ENCODE measurements at regions not wholly inside any gene's neighbourhood (a gene's known extent, or its start where the extent isn't known, plus 50 kb on each side); places are given as distances from the start of the nearest gene placed in this dataset.

- no peak for DNase-seq
These were observed 62.6 kb downstream of the MIS18A start for GRCh38 chr21:32216293-32216692.

- DNase-seq = no peak
These were observed 63.6 kb downstream of the MIS18A start for GRCh38 chr21:32215306-32215685.

GRCh38 chr21:32214654-32215305 lies 64.1 kb downstream of the MIS18A start:
- no peak for DNase-seq

- DNase-seq = no peak
These were observed 66.7 kb downstream of the MIS18A start for GRCh38 chr21:32212116-32212515.

- DNase-seq = no peak
These were observed 67.5 kb downstream of the MIS18A start for GRCh38 chr21:32211306-32211705.

- no peak for DNase-seq
These were observed 69.3 kb downstream of the MIS18A start for GRCh38 chr21:32209580-32209979.

GRCh38 chr21:32207406-32207716 lies 71.5 kb downstream of the MIS18A start:
- DNase-seq = no peak

GRCh38 chr21:32206631-32207405 lies 72.0 kb downstream of the MIS18A start:
- no peak for DNase-seq

- no peak for DNase-seq
These were observed 74.9 kb downstream of the MIS18A start for GRCh38 chr21:32203877-32204480.

- no peak for DNase-seq
These were observed 78.8 kb downstream of the MIS18A start for GRCh38 chr21:32200029-32200428.

- no peak for DNase-seq
These were observed 80.5 kb downstream of the MIS18A start for GRCh38 chr21:32198384-32198783.

GRCh38 chr21:32197896-32198295 lies 81.0 kb downstream of the MIS18A start:
- no peak for DNase-seq

GRCh38 chr21:32196001-32196400 lies 82.8 kb downstream of the MIS18A start:
- DNase-seq = no peak

- DNase-seq = no peak
These were observed 85.8 kb downstream of the MIS18A start for GRCh38 chr21:32193098-32193465.

GRCh38 chr21:32192291-32193097 lies 86.4 kb downstream of the MIS18A start:
- DNase-seq = peak; percentile 65

- DNase-seq = no peak
These were observed 88.2 kb downstream of the MIS18A start for GRCh38 chr21:32190493-32191144.

- DNase-seq = no peak
These were observed 89.0 kb downstream of the MIS18A start for GRCh38 chr21:32189688-32190483.

- DNase-seq = peak; percentile 76
These were observed 92.0 kb downstream of the MIS18A start for GRCh38 chr21:32186804-32187203.

GRCh38 chr21:32185726-32186125 lies 93.1 kb downstream of the MIS18A start:
- DNase-seq = no peak

GRCh38 chr21:32185103-32185502 lies 93.7 kb downstream of the MIS18A start:
- no peak for DNase-seq

- no peak for DNase-seq
These were observed 94.4 kb downstream of the MIS18A start for GRCh38 chr21:32184485-32184884.

- no peak for DNase-seq
These were observed 94.8 kb downstream of the MIS18A start for GRCh38 chr21:32184065-32184464.

All from retina (tissue), 1 donor.